SK-N-SH treated with all-trans-retinoic acid at 6 μM for 48 hours (cell line): ENCODE measurements at regions not wholly inside any gene's neighbourhood (a gene's known extent, or its start where the extent isn't known, plus 50 kb on each side); places are given as distances from the start of the nearest gene placed in this dataset.

ENCODE experiments used
- ATAC-seq: fragments of 200-7000 bp; cut with Tn5 transposase; 3 replicates; pipeline ENCODE4 v1.9.1; 2020; ENCODE audit warnings: mild to moderate bottlenecking, moderate library complexity
- ARNTL ChIP-seq: fragments of 450-650 bp; formaldehyde crosslinking; IDR thresholded peaks from 2 replicates; pipeline ENCODE4 v1.5.0; 2020; ENCODE audit warnings: low read depth, mild to moderate bottlenecking, moderate library complexity, borderline replicate concordance
- BACH2 ChIP-seq: fragments of 250-450 bp; sonication (Bioruptor Pico); IDR thresholded peaks from 2 replicates; pipeline ENCODE4 v1.9.0; 2021; ENCODE audit warnings: mild to moderate bottlenecking, borderline replicate concordance
- CREB5 ChIP-seq: fragments of 250-450 bp; sonication (Bioruptor Pico); IDR thresholded peaks from 2 replicates; pipeline ENCODE4 v1.5.1; 2020; ENCODE audit warnings: low read depth, mild to moderate bottlenecking, moderate library complexity
- CSDC2 ChIP-seq: fragments of 250-450 bp; sonication (Bioruptor Pico); IDR thresholded peaks from 2 replicates; pipeline ENCODE4 v1.5.0; 2020; ENCODE audit warnings: mild to moderate bottlenecking, moderate library complexity
- CSRNP3 ChIP-seq: fragments of 250-450 bp; sonication (Bioruptor Pico); IDR thresholded peaks from 2 replicates; pipeline ENCODE4 v1.5.1; 2021; ENCODE audit warnings: mild to moderate bottlenecking, moderate library complexity
- ESRRG ChIP-seq: fragments of 250-450 bp; sonication (Bioruptor Pico); IDR thresholded peaks from 2 replicates; pipeline ENCODE4 v1.6.1; 2021; ENCODE audit warnings: mild to moderate bottlenecking
- GLIS3 ChIP-seq: fragments of 250-450 bp; sonication (Bioruptor Pico); IDR thresholded peaks from 2 replicates; pipeline ENCODE4 v1.5.0; 2020; ENCODE audit warnings: mild to moderate bottlenecking, moderate library complexity
- ISL1 ChIP-seq: fragments of 250-450 bp; sonication (Bioruptor Pico); IDR thresholded peaks from 2 replicates; pipeline ENCODE4 v2.1.2; 2022; ENCODE audit warnings: mild to moderate bottlenecking, moderate library complexity
- OSR1 ChIP-seq: fragments of 250-450 bp; sonication (Bioruptor Pico); IDR thresholded peaks from 2 replicates; pipeline ENCODE4 v1.8.0; 2022; ENCODE audit warnings: moderate library complexity, mild to moderate bottlenecking, inconsistent platforms
- PATZ1 ChIP-seq: fragments of 250-450 bp; sonication (Bioruptor Pico); IDR thresholded peaks from 2 replicates; pipeline ENCODE4 v1.8.0; 2020; ENCODE audit warnings: mild to moderate bottlenecking, moderate library complexity, borderline replicate concordance
- POU6F1 ChIP-seq: fragments of 250-450 bp; sonication (Bioruptor Pico); IDR thresholded peaks from 2 replicates; pipeline ENCODE4 v1.8.0; 2021; ENCODE audit warnings: low read depth, mild to moderate bottlenecking, moderate library complexity, borderline replicate concordance
- PPARA ChIP-seq: fragments of 250-450 bp; sonication (Bioruptor Pico); IDR thresholded peaks from 2 replicates; pipeline ENCODE4 v1.5.0; 2020; ENCODE audit warnings: mild to moderate bottlenecking, borderline replicate concordance
- SNAI2 ChIP-seq: fragments of 250-450 bp; sonication (Bioruptor Pico); IDR thresholded peaks from 2 replicates; pipeline ENCODE4 v1.5.0; 2020; ENCODE audit warnings: mild to moderate bottlenecking, moderate library complexity
- TCF4 ChIP-seq: fragments of 250-450 bp; sonication (Bioruptor Pico); IDR thresholded peaks from 2 replicates; pipeline ENCODE4 v1.8.0; 2021; ENCODE audit warnings: mild to moderate bottlenecking, moderate library complexity, borderline replicate concordance
- TOX ChIP-seq: fragments of 250-450 bp; sonication (Bioruptor Pico); IDR thresholded peaks from 2 replicates; pipeline ENCODE4 v1.8.0; 2021; ENCODE audit warnings: mild to moderate bottlenecking, moderate library complexity, borderline replicate concordance
- ZC3H10 ChIP-seq: fragments of 250-450 bp; sonication (Bioruptor Pico); IDR thresholded peaks from 2 replicates; pipeline ENCODE4 v1.5.1; 2021; ENCODE audit warnings: mild to moderate bottlenecking, moderate library complexity
- ZFP3 ChIP-seq: fragments of 250-450 bp; sonication (Bioruptor Pico); IDR thresholded peaks from 2 replicates; pipeline ENCODE4 v1.5.0; 2020; ENCODE audit warnings: mild to moderate bottlenecking, moderate library complexity
- ZFP30 ChIP-seq: fragments of 450-650 bp; formaldehyde crosslinking; IDR thresholded peaks from 2 replicates; pipeline ENCODE4 v1.5.0; 2022; ENCODE audit warnings: mild to moderate bottlenecking, moderate library complexity
- ZNF565 ChIP-seq: fragments of 450-650 bp; formaldehyde crosslinking; conservative IDR thresholded peaks from 2 replicates; pipeline ENCODE4 v1.5.0; 2020; ENCODE audit warnings: low read depth, mild to moderate bottlenecking, moderate library complexity
- ZNF70 ChIP-seq: fragments of 450-650 bp; formaldehyde crosslinking; IDR thresholded peaks from 2 replicates; pipeline ENCODE4 v1.5.0; 2020; ENCODE audit warnings: mild to moderate bottlenecking, moderate library complexity

- no peak for TF ChIP-seq CREB5 (CRISPR knock-in tag)
- no peak for TF ChIP-seq SNAI2 (CRISPR knock-in tag)
- no peak for TF ChIP-seq TOX (CRISPR knock-in tag)
- TF ChIP-seq GLIS3 (CRISPR knock-in tag), result no peak
- TF ChIP-seq OSR1 (CRISPR knock-in tag), result no peak
- TF ChIP-seq ISL1, result no peak
- TF ChIP-seq CSRNP3, result no peak
- TF ChIP-seq CSDC2, result no peak
- no peak for TF ChIP-seq ESRRG (CRISPR knock-in tag)
- TF ChIP-seq ZFP3 (CRISPR knock-in tag), result no peak
- no peak for TF ChIP-seq ZNF70 (CRISPR knock-in tag)
- TF ChIP-seq TCF4 (CRISPR knock-in tag), result no peak
- TF ChIP-seq ZFP30, result no peak
- TF ChIP-seq PPARA (CRISPR knock-in tag), result no peak
- no peak for TF ChIP-seq PATZ1 (CRISPR knock-in tag)
- no peak for TF ChIP-seq ZNF565 (CRISPR knock-in tag)
- ATAC-seq, result no peak
Measured at GRCh38 chr2:23219666-23220065, 165.3 kb upstream of the KLHL29 start.

GRCh38 chr2:23220513-23221094, 164.4 kb upstream of the KLHL29 start:
- ATAC-seq, result no peak
- no peak for TF ChIP-seq ZNF565 (CRISPR knock-in tag)
- no peak for TF ChIP-seq SNAI2 (CRISPR knock-in tag)
- no peak for TF ChIP-seq ZFP30
- no peak for TF ChIP-seq TCF4 (CRISPR knock-in tag)
- no peak for TF ChIP-seq CSRNP3
- TF ChIP-seq ZC3H10 (CRISPR knock-in tag), result no peak
- no peak for TF ChIP-seq BACH2 (CRISPR knock-in tag)
- TF ChIP-seq TOX (CRISPR knock-in tag), result no peak
- TF ChIP-seq PATZ1 (CRISPR knock-in tag), result no peak
- TF ChIP-seq POU6F1 (CRISPR knock-in tag), result no peak
- no peak for TF ChIP-seq ARNTL (CRISPR knock-in tag)
- no peak for TF ChIP-seq ZNF70 (CRISPR knock-in tag)

- TF ChIP-seq BACH2 (CRISPR knock-in tag) (no peak), OSR1 (CRISPR knock-in tag) (no peak), ZFP30 (no peak)
- no peak for ATAC-seq
Measured at GRCh38 chr2:23221236-23221635, 163.7 kb upstream of the KLHL29 start.
